ENCODE measurements at regions not wholly inside any gene's neighbourhood (a gene's known extent, or its start where the extent isn't known, plus 50 kb on each side); places are given as distances from the start of the nearest gene placed in this dataset.
"Not testable (repeated sequence)": the region's sequence is repeated elsewhere in the genome, so short reads cannot be mapped to it uniquely, and the experiment has no call there.

- DNase-seq (ENCODE audit: low read depth in 2 of 2), result no peak
Observed at GRCh38 chr19:34033880-34034279, 138.4 kb upstream of the LSM14A start.

- DNase-seq (ENCODE audit: low read depth in 2 of 2), result no peak
Observed at GRCh38 chr19:34034318-34034846, 137.9 kb upstream of the LSM14A start.

GRCh38 chr19:34041925-34042521 lies 130.3 kb upstream of the LSM14A start:
- DNase-seq (ENCODE audit: low read depth in 2 of 2), result peak; percentile 46 to 54

GRCh38 chr19:34044021-34044420 lies 128.3 kb upstream of the LSM14A start:
- DNase-seq (ENCODE audit: low read depth in 2 of 2), result no peak

- no peak for DNase-seq (ENCODE audit: low read depth in 2 of 2)
Observed at GRCh38 chr19:34049944-34050343, 122.4 kb upstream of the LSM14A start.

- DNase-seq (ENCODE audit: low read depth in 2 of 2), result not testable (repeated sequence)
Observed at GRCh38 chr19:34050430-34050829, 121.9 kb upstream of the LSM14A start.

GRCh38 chr19:34051255-34051654 lies 121.0 kb upstream of the LSM14A start:
- DNase-seq (ENCODE audit: low read depth in 2 of 2), result no peak

GRCh38 chr19:34057155-34057554 lies 115.1 kb upstream of the LSM14A start:
- DNase-seq (ENCODE audit: low read depth in 2 of 2), result no peak

GRCh38 chr19:34066007-34066643 lies 106.2 kb upstream of the LSM14A start:
- DNase-seq (ENCODE audit: low read depth in 2 of 2), result no peak

GRCh38 chr19:34067861-34068271 lies 104.4 kb upstream of the LSM14A start:
- DNase-seq (ENCODE audit: low read depth in 2 of 2), result no peak

- no peak for DNase-seq (ENCODE audit: low read depth in 2 of 2)
Observed at GRCh38 chr19:34075661-34076091, 96.6 kb upstream of the LSM14A start.

GRCh38 chr19:34082289-34083077 lies 89.8 kb upstream of the LSM14A start:
- DNase-seq (ENCODE audit: low read depth in 2 of 2), result no peak

GRCh38 chr19:34084396-34085145 lies 87.7 kb upstream of the LSM14A start:
- DNase-seq (ENCODE audit: low read depth in 2 of 2), result no peak

GRCh38 chr19:34085336-34085735 lies 87.0 kb upstream of the LSM14A start:
- no peak for DNase-seq (ENCODE audit: low read depth in 2 of 2)

- DNase-seq (ENCODE audit: low read depth in 2 of 2), result no peak
Observed at GRCh38 chr19:34088292-34088691, 84.0 kb upstream of the LSM14A start.

- no peak for DNase-seq (ENCODE audit: low read depth in 2 of 2)
Observed at GRCh38 chr19:34089566-34089965, 82.7 kb upstream of the LSM14A start.

- DNase-seq (ENCODE audit: low read depth in 2 of 2), result no peak
Observed at GRCh38 chr19:34094960-34095359, 77.3 kb upstream of the LSM14A start.

- not testable (repeated sequence) for DNase-seq (ENCODE audit: low read depth in 2 of 2)
Observed at GRCh38 chr19:34095411-34095810, 76.9 kb upstream of the LSM14A start.

GRCh38 chr19:34096020-34096915 lies 76.0 kb upstream of the LSM14A start:
- no peak for DNase-seq (ENCODE audit: low read depth in 2 of 2)

- DNase-seq (ENCODE audit: low read depth in 2 of 2), result no peak
Observed at GRCh38 chr19:34104096-34104495, 68.2 kb upstream of the LSM14A start.

- DNase-seq (ENCODE audit: low read depth in 2 of 2), result no peak
Observed at GRCh38 chr19:34104557-34104956, 67.7 kb upstream of the LSM14A start.
